Calu3 (cell line): ENCODE measurements at regions not wholly inside any gene's neighbourhood (a gene's known extent, or its start where the extent isn't known, plus 50 kb on each side); places are given as distances from the start of the nearest gene placed in this dataset.

Experiments
- BruUV-seq: library from RNA; stranded (reverse); fragments of 400-500 nt; replicated peaks from 2 replicates; lab custom pipeline; 2021; lab: Mats Ljungman, UMichigan
- CTCF ChIA-PET: fragments of 300-600 bp; sonication (Branson Sonifier 250); formaldehyde crosslinking; loops from one replicate; lab custom pipeline; 2022; ENCODE audit warnings: antibody characterized with exemption; lab: Charles Lee
- DNase-seq: peaks from one replicate; pipeline ENCODE4 v3.0.0; 2022
- H3K27ac Mint-ChIP-seq: one replicate; pipeline ENCODE4 v1.8.0; 2022; ENCODE audit warnings: mixed read lengths; ENCODE audit not compliant: unreplicated experiment
- H3K27me3 Mint-ChIP-seq: one replicate; pipeline ENCODE4 v1.8.0; 2022; ENCODE audit warnings: mixed read lengths; ENCODE audit not compliant: unreplicated experiment
- H3K36me3 Mint-ChIP-seq: one replicate; pipeline ENCODE4 v1.8.0; 2022; ENCODE audit warnings: mild to moderate bottlenecking, moderate library complexity, mixed read lengths; ENCODE audit not compliant: insufficient read depth, unreplicated experiment
- H3K4me1 Mint-ChIP-seq: one replicate; pipeline ENCODE4 v1.8.0; 2022; ENCODE audit warnings: mild to moderate bottlenecking, low read depth, mixed read lengths; ENCODE audit not compliant: unreplicated experiment
- H3K4me3 Mint-ChIP-seq: one replicate; pipeline ENCODE4 v1.8.0; 2022; ENCODE audit warnings: mild to moderate bottlenecking, low read depth, moderate library complexity, mixed read lengths; ENCODE audit not compliant: unreplicated experiment
- H3K9me3 Mint-ChIP-seq: one replicate; pipeline ENCODE4 v1.8.0; 2022; ENCODE audit warnings: low read depth, mixed read lengths; ENCODE audit not compliant: unreplicated experiment
- CTCF ChIP-seq: fragments of 200-600 bp; IDR thresholded peaks from one replicate; pipeline ENCODE4 v1.8.0; 2022; ENCODE audit warnings: antibody characterized with exemption; ENCODE audit not compliant: unreplicated experiment
- intact Hi-C: fragments of 100-400 bp; cut with micrococcal nuclease; formaldehyde crosslinking; loops from one replicate; pipeline ENCODE4 v1.10.0; 2022; ENCODE audit not compliant: unreplicated experiment

- no peak for DNase-seq
- peaks cover 2% of the 10 kb centered on the region for H3K9me3 Mint-ChIP-seq
- H3K4me1 Mint-ChIP-seq = no peaks in the 10 kb centered on the region
- CTCF ChIA-PET = no interaction called here
- H3K36me3 Mint-ChIP-seq = no peaks in the 10 kb centered on the region
- no peak overlapping the region for H3K27ac Mint-ChIP-seq
- BruUV-seq = no TSS peak
- no peak overlapping the region for H3K4me3 Mint-ChIP-seq
- no peaks in the 10 kb centered on the region for H3K27me3 Mint-ChIP-seq
- intact Hi-C loops = no loop called here
- no peak for TF ChIP-seq CTCF
Measured at GRCh38 chr9:102550266-102550665, 444.9 kb upstream of the CYLC2 start.

- intact Hi-C loops = no loop called here
- no peaks in the 10 kb centered on the region for H3K36me3 Mint-ChIP-seq
- CTCF ChIA-PET = no interaction called here
Measured at GRCh38 chr9:102534031-102534430, 461.1 kb upstream of the CYLC2 start.

GRCh38 chr9:102521097-102521755 is 473.9 kb upstream of the CYLC2 start:
- no TSS peak for BruUV-seq
- H3K27me3 Mint-ChIP-seq = no peaks in the 10 kb centered on the region

More at GRCh38 chr9:102534031-102534430, 461.1 kb upstream of the CYLC2 start:
- no peaks in the 10 kb centered on the region for H3K4me1 Mint-ChIP-seq
- H3K27me3 Mint-ChIP-seq = no peaks in the 10 kb centered on the region
- DNase-seq = no peak
- no peak overlapping the region for H3K27ac Mint-ChIP-seq
- H3K4me3 Mint-ChIP-seq = no peak overlapping the region
- BruUV-seq = no TSS peak
- H3K9me3 Mint-ChIP-seq = no peaks in the 10 kb centered on the region
- no peak for TF ChIP-seq CTCF

GRCh38 chr9:102519423-102519822 is 475.7 kb upstream of the CYLC2 start:
- Mint-ChIP-seq H3K36me3 (no peaks in the 10 kb centered on the region), H3K9me3 (no peaks in the 10 kb centered on the region), H3K27ac (no peak overlapping the region), H3K4me3 (no peak overlapping the region), H3K27me3 (no peaks in the 10 kb centered on the region), H3K4me1 (no peaks in the 10 kb centered on the region)
- CTCF ChIA-PET = no interaction called here
- intact Hi-C loops = no loop called here
- DNase-seq = no peak
- no TSS peak for BruUV-seq
- no peak for TF ChIP-seq CTCF

More at GRCh38 chr9:102521097-102521755, 473.9 kb upstream of the CYLC2 start:
- H3K27ac Mint-ChIP-seq = no peak overlapping the region
- H3K9me3 Mint-ChIP-seq = no peaks in the 10 kb centered on the region
- H3K4me1 Mint-ChIP-seq = no peaks in the 10 kb centered on the region
- no peak overlapping the region for H3K4me3 Mint-ChIP-seq
- DNase-seq = no peak
- no peaks in the 10 kb centered on the region for H3K36me3 Mint-ChIP-seq
- CTCF ChIA-PET = no interaction called here
- TF ChIP-seq CTCF = no peak
- intact Hi-C loops = no loop called here
